K562 (cell line): ENCODE measurements at regions not wholly inside any gene's neighbourhood (a gene's known extent, or its start where the extent isn't known, plus 50 kb on each side); places are given as distances from the start of the nearest gene placed in this dataset.

ENCODE experiments used
- ATAC-seq: fragments of 200-7000 bp; cut with Tn5 transposase; 3 replicates; pipeline ENCODE4 v1.9.1; 2020; ENCODE audit warnings: moderate library complexity
- BruUV-seq: library from RNA; stranded (reverse); fragments of 400-500 nt; replicated peaks from 2 replicates; lab custom pipeline; 2021; lab: Mats Ljungman, UMichigan
- CTCF ChIA-PET: fragments of 300-600 bp; formaldehyde crosslinking; extraction: SDS; loops from one replicate; lab custom pipeline; 2021; ENCODE audit warnings: low intra/inter-chr PET ratio; lab: Yijun Ruan, JAX
- POLR2A ChIA-PET: fragments of 300-600, 350-650 bp; sonication (Branson Sonifier 250); formaldehyde crosslinking; extraction: SDS; loops from one replicate; lab custom pipeline; 2021; ENCODE audit warnings: antibody characterized with exemption, inconsistent platforms; lab: Yijun Ruan, JAX
- DNase-seq, 4 experiments: peaks; one replicate each; pipeline versions ENCODE4 v3.0.0 to v3.0.0-alpha.2; 2011 to 2018; ENCODE audit warnings: low spot score in 3 of 4, mixed read lengths in 3 of 4; ENCODE audit errors: extremely low read depth in 1 of 4
- FAIRE-seq: peaks from 2 replicates; lab custom pipeline; 2011; peaks lifted over from hg19 to GRCh38; lab: Jason Lieb, UNC
- H2AFZ ChIP-seq: 2 replicates; pipeline ENCODE4 v1.6.0; 2011; ENCODE audit warnings: low read depth, low read length, control low read depth, inconsistent platforms
- H3K27ac ChIP-seq: fragments of 200-600 bp; 3 replicates; pipeline ENCODE4 v1.8.0; 2011; ENCODE audit warnings: low read depth, mild to moderate bottlenecking, control low read depth, inconsistent platforms, low read length, moderate library complexity, mixed read lengths; ENCODE audit errors: extremely low read depth
- H3K27me3 ChIP-seq, 2 experiments: fragments of 300-600 bp in 1 of 2; 2 replicates in 1 of 2; 3 replicates in 1 of 2; pipeline versions ENCODE4 v1.6.0 to v1.8.0; 2011; ENCODE audit warnings: inconsistent platforms in 2 of 2, low read length in 2 of 2, mild to moderate bottlenecking in 1 of 2, mixed read lengths in 1 of 2, moderate library complexity in 1 of 2; ENCODE audit not compliant: control insufficient read depth in 2 of 2, insufficient read depth in 2 of 2
- H3K36me3 ChIP-seq: fragments of 300-600 bp; 3 replicates; pipeline ENCODE4 v1.8.0; 2011; ENCODE audit warnings: mild to moderate bottlenecking, low read length, inconsistent platforms; ENCODE audit not compliant: control insufficient read depth, insufficient read depth
- H3K4me1 ChIP-seq, 2 experiments: fragments of 200-600 bp in 1 of 2; replicated peaks in 1 of 2; 2 replicates in 1 of 2; 3 replicates in 1 of 2; pipeline versions ENCODE4 v1.5.1 to v1.8.0; 2011; ENCODE audit warnings: inconsistent platforms in 2 of 2, low read length in 2 of 2, mild to moderate bottlenecking in 1 of 2, mixed read lengths in 1 of 2, moderate library complexity in 1 of 2; ENCODE audit not compliant: control insufficient read depth in 2 of 2, insufficient read depth in 2 of 2
- H3K4me2 ChIP-seq: 2 replicates; pipeline ENCODE4 v1.6.1; 2011; ENCODE audit warnings: low read length, control low read depth, inconsistent platforms, mixed read lengths; ENCODE audit not compliant: insufficient read depth
- H3K4me3 ChIP-seq: fragments of 200-600 bp; sonication (generic), shearing (Covaris generic); 2 replicates; pipeline ENCODE4 v1.5.1; 2016; ENCODE audit warnings: control low read depth, inconsistent platforms
- H3K79me2 ChIP-seq: fragments of 200-600 bp; 3 replicates; pipeline ENCODE4 v1.8.0; 2011; ENCODE audit warnings: low read length, inconsistent platforms; ENCODE audit not compliant: control insufficient read depth, insufficient read depth
- H3K9ac ChIP-seq, 2 experiments: 2 replicates each; pipeline versions ENCODE4 v1.6.0 to v1.6.1; 2011; ENCODE audit warnings: low read depth in 2 of 2, low read length in 2 of 2, control low read depth in 1 of 2, inconsistent platforms in 1 of 2, mild to moderate bottlenecking in 1 of 2, mixed read lengths in 1 of 2; ENCODE audit not compliant: insufficient read depth in 1 of 2
- H3K9me1 ChIP-seq: one replicate; pipeline ENCODE4 v1.6.0; 2011; ENCODE audit warnings: inconsistent platforms, mild to moderate bottlenecking, low read length, moderate library complexity; ENCODE audit not compliant: control insufficient read depth, insufficient read depth
- H3K9me3 ChIP-seq: replicated peaks from 2 replicates; pipeline ENCODE4 v1.5.1; 2011; ENCODE audit warnings: low read depth, low read length, inconsistent platforms; ENCODE audit not compliant: control insufficient read depth, insufficient read depth
- H4K20me1 ChIP-seq: replicated peaks from 2 replicates; pipeline ENCODE4 v1.6.1; 2011; ENCODE audit warnings: low read length, inconsistent platforms, mixed read lengths; ENCODE audit not compliant: control insufficient read depth, insufficient read depth
- LEF1 ChIP-seq: fragments of 450-650 bp; IDR thresholded peaks from 2 replicates; pipeline ENCODE4 v1.6.1; 2016; ENCODE audit warnings: mild to moderate bottlenecking
- ZNF232 ChIP-seq: sonication (generic); formaldehyde crosslinking; IDR thresholded peaks from 2 replicates; pipeline ENCODE4 v1.8.0; 2022; ENCODE audit warnings: mild to moderate bottlenecking, missing genetic modification reagents
- ZNF785 ChIP-seq: fragments of 250-450 bp; sonication (Bioruptor Pico); IDR thresholded peaks from 2 replicates; pipeline ENCODE4 v1.4.0; 2020; ENCODE audit warnings: mild to moderate bottlenecking
- WGBS: fragments of 100-300 bp; shearing (Covaris generic); methylation state at CpG from one replicate; pipeline ENCODE4 v1.1.6; 2016; ENCODE audit warnings: low coverage, mixed read lengths; ENCODE audit not compliant: insufficient coverage; ENCODE audit errors: missing lambda C conversion rate; 5-methylcytosine and 5-hydroxymethylcytosine counted together
- in situ Hi-C: fragments of 300-500 bp; cut with MboI; formaldehyde crosslinking; loops from 4 replicates; pipeline ENCODE4 v1.15.0; 2018; ENCODE audit warnings: inconsistent platforms, mixed read lengths
- intact Hi-C: fragments of 100-400 bp; cut with micrococcal nuclease; formaldehyde crosslinking; loops from 2 replicates; pipeline ENCODE4 v1.14.2; 2022
- TF ChIP-seq, protein P1 (sequence below): fragments of 450-650 bp; conservative IDR thresholded peaks from 2 replicates; pipeline ENCODE4 v1.6.1; 2016; ENCODE audit warnings: missing genetic modification characterization, low read depth, mild to moderate bottlenecking, control low read depth, missing compliant biosample characterization
- TF ChIP-seq, protein P2 (sequence below): fragments of 450-650 bp; conservative IDR thresholded peaks from 2 replicates; pipeline ENCODE4 v1.6.1; 2016; ENCODE audit warnings: missing genetic modification characterization, low read depth, mild to moderate bottlenecking, missing compliant biosample characterization, moderate library complexity
- TF ChIP-seq, protein P3 (sequence below): sonication (generic); formaldehyde crosslinking; IDR thresholded peaks from 2 replicates; pipeline ENCODE4 v1.8.1; 2022; ENCODE audit warnings: missing genetic modification reagents

DNA sequence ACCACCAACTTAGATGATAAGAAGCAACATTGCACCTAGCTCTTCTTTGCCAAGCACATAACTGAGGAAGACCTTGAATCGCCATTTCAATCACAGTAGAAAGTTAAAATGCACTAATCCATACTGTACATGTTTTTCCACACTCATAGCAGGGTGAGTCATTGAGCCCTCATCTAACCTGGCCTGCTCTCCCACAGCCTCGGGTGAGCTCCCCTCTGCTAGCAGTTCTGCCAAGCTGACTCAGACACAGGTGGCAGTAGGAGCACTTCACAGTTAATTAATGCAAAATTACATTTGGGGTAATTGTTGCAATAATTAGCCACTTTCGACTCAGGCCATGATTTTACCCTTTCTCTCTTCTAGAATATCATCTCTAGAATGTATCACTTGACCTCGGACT, 1632.8 kb upstream of the CELF4 start:
- Histone ChIP-seq H3K4me3 (no peak overlapping the region), H3K4me1 (no peaks in the 10 kb centered on the region), H3K4me2 (no peak overlapping the region), H3K9ac (no peak overlapping the region), H3K9me1 (no peaks in the 10 kb centered on the region), H3K9me3 (no peaks in the 10 kb centered on the region; the same call in 1 of the 2 replicates), H2AFZ (no peak overlapping the region), H3K27ac (no peak overlapping the region), H4K20me1 (no peaks in the 10 kb centered on the region), H3K36me3 (no peaks in the 10 kb centered on the region), H3K79me2 (no peaks in the 10 kb centered on the region), H3K27me3 (no peaks in the 10 kb centered on the region)
- 0% methylated on average over 4 of the region's 4 CpGs for WGBS
- ChIA-PET CTCF (no interaction called here), POLR2A (no interaction called here)
- intact Hi-C loops = no loop called here
- BruUV-seq = no TSS peak
- DNase-seq (no peak), ATAC-seq (no peak), FAIRE-seq (no peak)
- TF ChIP-seq, protein P1, sequence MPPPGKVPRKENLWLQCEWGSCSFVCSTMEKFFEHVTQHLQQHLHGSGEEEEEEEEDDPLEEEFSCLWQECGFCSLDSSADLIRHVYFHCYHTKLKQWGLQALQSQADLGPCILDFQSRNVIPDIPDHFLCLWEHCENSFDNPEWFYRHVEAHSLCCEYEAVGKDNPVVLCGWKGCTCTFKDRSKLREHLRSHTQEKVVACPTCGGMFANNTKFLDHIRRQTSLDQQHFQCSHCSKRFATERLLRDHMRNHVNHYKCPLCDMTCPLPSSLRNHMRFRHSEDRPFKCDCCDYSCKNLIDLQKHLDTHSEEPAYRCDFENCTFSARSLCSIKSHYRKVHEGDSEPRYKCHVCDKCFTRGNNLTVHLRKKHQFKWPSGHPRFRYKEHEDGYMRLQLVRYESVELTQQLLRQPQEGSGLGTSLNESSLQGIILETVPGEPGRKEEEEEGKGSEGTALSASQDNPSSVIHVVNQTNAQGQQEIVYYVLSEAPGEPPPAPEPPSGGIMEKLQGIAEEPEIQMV (tag) = no peak
- TF ChIP-seq, protein P2, sequence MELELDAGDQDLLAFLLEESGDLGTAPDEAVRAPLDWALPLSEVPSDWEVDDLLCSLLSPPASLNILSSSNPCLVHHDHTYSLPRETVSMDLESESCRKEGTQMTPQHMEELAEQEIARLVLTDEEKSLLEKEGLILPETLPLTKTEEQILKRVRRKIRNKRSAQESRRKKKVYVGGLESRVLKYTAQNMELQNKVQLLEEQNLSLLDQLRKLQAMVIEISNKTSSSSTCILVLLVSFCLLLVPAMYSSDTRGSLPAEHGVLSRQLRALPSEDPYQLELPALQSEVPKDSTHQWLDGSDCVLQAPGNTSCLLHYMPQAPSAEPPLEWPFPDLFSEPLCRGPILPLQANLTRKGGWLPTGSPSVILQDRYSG (tag) = no peak
- TF ChIP-seq, protein P3, sequence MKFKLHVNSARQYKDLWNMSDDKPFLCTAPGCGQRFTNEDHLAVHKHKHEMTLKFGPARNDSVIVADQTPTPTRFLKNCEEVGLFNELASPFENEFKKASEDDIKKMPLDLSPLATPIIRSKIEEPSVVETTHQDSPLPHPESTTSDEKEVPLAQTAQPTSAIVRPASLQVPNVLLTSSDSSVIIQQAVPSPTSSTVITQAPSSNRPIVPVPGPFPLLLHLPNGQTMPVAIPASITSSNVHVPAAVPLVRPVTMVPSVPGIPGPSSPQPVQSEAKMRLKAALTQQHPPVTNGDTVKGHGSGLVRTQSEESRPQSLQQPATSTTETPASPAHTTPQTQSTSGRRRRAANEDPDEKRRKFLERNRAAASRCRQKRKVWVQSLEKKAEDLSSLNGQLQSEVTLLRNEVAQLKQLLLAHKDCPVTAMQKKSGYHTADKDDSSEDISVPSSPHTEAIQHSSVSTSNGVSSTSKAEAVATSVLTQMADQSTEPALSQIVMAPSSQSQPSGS = no peak
- no peak for TF ChIP-seq LEF1
- TF ChIP-seq ZNF785 (CRISPR knock-in tag) = no peak
- TF ChIP-seq ZNF232 (CRISPR knock-in tag) = no peak
- in situ Hi-C loops = no loop called here
